Stimulated activated CD4-positive, alpha-beta T cell treated with anti-CD3 and anti-CD28 coated beads, Interleukin-1b, Interleukin-23, amount 100 ng/mL, for 48 hours (primary cell): ENCODE measurements at regions not wholly inside any gene's neighbourhood (a gene's known extent, or its start where the extent isn't known, plus 50 kb on each side); places are given as distances from the start of the nearest gene placed in this dataset.

Experiments used
- DNase-seq: peaks from one replicate; pipeline ENCODE4 v3.0.0-alpha.2; 2020

GRCh38 chr4:22911285-22911684 lies 218.5 kb downstream of the GBA3 start:
- no peak for DNase-seq

GRCh38 chr4:22910200-22910599 lies 217.5 kb downstream of the GBA3 start:
- no peak for DNase-seq

GRCh38 chr4:22906045-22906444 lies 213.3 kb downstream of the GBA3 start:
- no peak for DNase-seq

- no peak for DNase-seq
Measured at GRCh38 chr4:22903913-22904312, 211.2 kb downstream of the GBA3 start.

- no peak for DNase-seq
Measured at GRCh38 chr4:22901631-22902030, 208.9 kb downstream of the GBA3 start.

GRCh38 chr4:22900876-22901275 lies 208.1 kb downstream of the GBA3 start:
- no peak for DNase-seq

- peak; percentile 4 for DNase-seq
Measured at GRCh38 chr4:22897520-22898108, 204.9 kb downstream of the GBA3 start.

- DNase-seq: no peak
Measured at GRCh38 chr4:22895482-22895881, 202.7 kb downstream of the GBA3 start.

- DNase-seq: no peak
Measured at GRCh38 chr4:22884157-22884556, 191.4 kb downstream of the GBA3 start.

GRCh38 chr4:22881411-22881810 lies 188.7 kb downstream of the GBA3 start:
- DNase-seq: no peak

- no peak for DNase-seq
Measured at GRCh38 chr4:22877486-22878052, 184.8 kb downstream of the GBA3 start.

GRCh38 chr4:22876270-22876669 lies 183.5 kb downstream of the GBA3 start:
- DNase-seq: no peak

- no peak for DNase-seq
Measured at GRCh38 chr4:22875587-22876257, 183.0 kb downstream of the GBA3 start.

GRCh38 chr4:22874334-22874912 lies 181.7 kb downstream of the GBA3 start:
- DNase-seq: no peak

- DNase-seq: no peak
Measured at GRCh38 chr4:22873899-22874298, 181.2 kb downstream of the GBA3 start.

- DNase-seq: no peak
Measured at GRCh38 chr4:22870847-22871449, 178.2 kb downstream of the GBA3 start.

GRCh38 chr4:22869235-22869634 lies 176.5 kb downstream of the GBA3 start:
- no peak for DNase-seq
